ENCODE measurements at regions not wholly inside any gene's neighbourhood (a gene's known extent, or its start where the extent isn't known, plus 50 kb on each side); places are given as distances from the start of the nearest gene placed in this dataset.

DNA sequence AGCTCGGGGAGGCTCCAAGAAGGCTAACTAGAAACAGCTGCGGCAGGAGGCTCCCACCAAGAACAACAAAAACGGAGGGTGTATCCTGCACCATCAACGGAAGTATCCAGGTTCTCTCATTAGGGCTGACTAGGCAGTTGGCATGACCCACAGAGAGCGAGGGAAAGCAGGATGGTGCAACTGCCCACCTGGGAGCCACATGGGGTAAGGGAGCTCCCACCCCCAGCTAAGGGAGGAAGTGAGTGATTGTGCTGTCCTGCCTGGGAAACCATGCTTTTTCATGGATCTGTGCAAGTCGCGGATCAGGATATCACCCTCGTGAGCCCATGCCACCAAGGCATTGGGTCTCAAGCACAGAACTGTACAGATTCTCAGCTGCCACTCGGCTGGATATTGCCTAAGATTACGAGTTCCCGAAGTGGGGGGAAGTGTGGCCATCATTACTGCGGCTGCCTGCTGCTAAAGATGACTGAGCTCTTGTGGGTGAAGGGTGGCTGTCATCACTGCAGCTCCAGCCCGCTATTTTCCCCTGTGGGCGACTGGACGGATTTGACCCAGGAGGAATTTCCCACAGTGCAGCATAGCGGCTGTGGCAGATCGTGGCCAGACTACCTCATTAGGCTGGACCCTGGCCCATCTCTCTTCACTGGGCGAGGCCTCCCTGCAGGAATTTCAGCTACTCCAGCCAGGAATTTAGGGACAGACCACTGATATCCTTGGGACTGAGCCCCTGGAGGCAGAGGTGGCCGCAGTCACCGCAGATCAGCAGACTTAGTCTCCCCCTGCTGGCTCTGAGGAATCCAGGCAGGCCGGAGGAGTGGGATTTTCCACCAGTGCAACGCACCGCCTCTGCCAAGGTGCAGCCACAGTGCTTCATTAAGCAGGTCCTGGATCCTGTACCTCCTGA is 515.7 kb downstream of the FRK start:
- TF ChIP-seq EZH2phosphoT487 (IDR thresholded peaks at IDR 0.05) (no peak), EZH2 (IDR thresholded peaks at IDR 0.05) (no peak)
- TF ChIP-seq, protein P1, sequence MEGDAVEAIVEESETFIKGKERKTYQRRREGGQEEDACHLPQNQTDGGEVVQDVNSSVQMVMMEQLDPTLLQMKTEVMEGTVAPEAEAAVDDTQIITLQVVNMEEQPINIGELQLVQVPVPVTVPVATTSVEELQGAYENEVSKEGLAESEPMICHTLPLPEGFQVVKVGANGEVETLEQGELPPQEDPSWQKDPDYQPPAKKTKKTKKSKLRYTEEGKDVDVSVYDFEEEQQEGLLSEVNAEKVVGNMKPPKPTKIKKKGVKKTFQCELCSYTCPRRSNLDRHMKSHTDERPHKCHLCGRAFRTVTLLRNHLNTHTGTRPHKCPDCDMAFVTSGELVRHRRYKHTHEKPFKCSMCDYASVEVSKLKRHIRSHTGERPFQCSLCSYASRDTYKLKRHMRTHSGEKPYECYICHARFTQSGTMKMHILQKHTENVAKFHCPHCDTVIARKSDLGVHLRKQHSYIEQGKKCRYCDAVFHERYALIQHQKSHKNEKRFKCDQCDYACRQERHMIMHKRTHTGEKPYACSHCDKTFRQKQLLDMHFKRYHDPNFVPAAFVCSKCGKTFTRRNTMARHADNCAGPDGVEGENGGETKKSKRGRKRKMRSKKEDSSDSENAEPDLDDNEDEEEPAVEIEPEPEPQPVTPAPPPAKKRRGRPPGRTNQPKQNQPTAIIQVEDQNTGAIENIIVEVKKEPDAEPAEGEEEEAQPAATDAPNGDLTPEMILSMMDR (IDR thresholded peaks at IDR 0.05) = peak; percentile 75

All from neural progenitor cell (in vitro differentiated cells).